ENCODE measurements at regions not wholly inside any gene's neighbourhood (a gene's known extent, or its start where the extent isn't known, plus 50 kb on each side); places are given as distances from the start of the nearest gene placed in this dataset.

DNA sequence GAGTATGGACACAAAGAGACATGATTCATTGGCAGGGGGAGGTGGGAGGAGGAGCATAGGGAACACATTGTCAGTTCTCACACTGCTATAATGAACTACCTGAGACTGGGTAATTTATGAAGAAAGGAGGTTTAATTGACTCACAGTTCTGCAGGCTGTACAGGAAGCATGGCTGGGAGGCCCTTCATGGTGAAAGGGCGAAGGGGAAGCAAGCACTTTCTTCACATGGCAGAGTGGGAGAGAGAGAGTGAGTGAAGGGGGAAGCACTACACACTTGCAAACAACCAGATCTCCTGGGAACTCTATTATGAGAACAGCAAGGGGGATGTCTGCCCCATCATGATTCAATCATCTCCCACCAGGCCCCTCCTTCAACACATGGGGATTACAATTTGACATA is 391.8 kb downstream of the BMP4 start:
- H3K36me3 ChIP-seq (ENCODE audit: control insufficient read depth, insufficient read depth, low read length): no peaks in the 10 kb centered on the region
- no peak overlapping the region for H3K9ac ChIP-seq
- H2AFZ ChIP-seq: no peak overlapping the region
- TF ChIP-seq, protein P1, sequence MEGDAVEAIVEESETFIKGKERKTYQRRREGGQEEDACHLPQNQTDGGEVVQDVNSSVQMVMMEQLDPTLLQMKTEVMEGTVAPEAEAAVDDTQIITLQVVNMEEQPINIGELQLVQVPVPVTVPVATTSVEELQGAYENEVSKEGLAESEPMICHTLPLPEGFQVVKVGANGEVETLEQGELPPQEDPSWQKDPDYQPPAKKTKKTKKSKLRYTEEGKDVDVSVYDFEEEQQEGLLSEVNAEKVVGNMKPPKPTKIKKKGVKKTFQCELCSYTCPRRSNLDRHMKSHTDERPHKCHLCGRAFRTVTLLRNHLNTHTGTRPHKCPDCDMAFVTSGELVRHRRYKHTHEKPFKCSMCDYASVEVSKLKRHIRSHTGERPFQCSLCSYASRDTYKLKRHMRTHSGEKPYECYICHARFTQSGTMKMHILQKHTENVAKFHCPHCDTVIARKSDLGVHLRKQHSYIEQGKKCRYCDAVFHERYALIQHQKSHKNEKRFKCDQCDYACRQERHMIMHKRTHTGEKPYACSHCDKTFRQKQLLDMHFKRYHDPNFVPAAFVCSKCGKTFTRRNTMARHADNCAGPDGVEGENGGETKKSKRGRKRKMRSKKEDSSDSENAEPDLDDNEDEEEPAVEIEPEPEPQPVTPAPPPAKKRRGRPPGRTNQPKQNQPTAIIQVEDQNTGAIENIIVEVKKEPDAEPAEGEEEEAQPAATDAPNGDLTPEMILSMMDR (IDR thresholded peaks at IDR 0.05): no peak
- H3K9me3 ChIP-seq (ENCODE audit: control insufficient read depth, low read length): no peaks in the 10 kb centered on the region
- H3K79me2 ChIP-seq: no peaks in the 10 kb centered on the region
- H3K27ac ChIP-seq: no peak overlapping the region
- H3K4me3 ChIP-seq (ENCODE audit: low read depth, low read length): no peak overlapping the region
- H3K4me2 ChIP-seq (ENCODE audit: low read length): no peak overlapping the region
- H3K4me1 ChIP-seq: no peaks in the 10 kb centered on the region
- H3K27me3 ChIP-seq (ENCODE audit: control insufficient read depth, insufficient read depth, low read length): no peaks in the 10 kb centered on the region

DNA sequence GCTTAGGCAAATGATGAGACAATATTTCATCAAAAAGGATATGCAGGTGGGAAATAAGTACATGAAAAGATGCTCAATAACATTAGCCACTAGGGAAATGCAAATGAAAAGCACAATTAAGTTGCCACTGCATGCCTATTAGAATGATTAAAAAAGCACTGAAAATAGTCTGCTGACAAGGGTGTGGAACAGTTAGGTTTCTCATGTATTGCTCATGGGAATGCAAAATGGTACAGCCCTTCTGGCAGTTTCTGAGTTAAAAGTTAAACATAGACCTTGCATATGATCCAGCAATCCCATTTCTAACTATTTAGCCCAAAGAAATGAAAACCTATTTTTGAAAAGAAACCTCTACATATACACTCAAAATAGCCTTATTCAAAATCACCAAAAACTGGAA is 393.0 kb downstream of the BMP4 start:
- Histone ChIP-seq H3K4me1 (no peaks in the 10 kb centered on the region), H3K4me2 (ENCODE audit: low read length) (no peak overlapping the region), H2AFZ (no peak overlapping the region), H3K79me2 (no peaks in the 10 kb centered on the region), H3K4me3 (ENCODE audit: low read depth, low read length) (no peak overlapping the region), H3K9ac (no peak overlapping the region), H3K27me3 (ENCODE audit: control insufficient read depth, insufficient read depth, low read length) (no peaks in the 10 kb centered on the region), H3K36me3 (ENCODE audit: control insufficient read depth, insufficient read depth, low read length) (no peaks in the 10 kb centered on the region), H3K9me3 (ENCODE audit: control insufficient read depth, low read length) (no peaks in the 10 kb centered on the region), H3K27ac (no peak overlapping the region)
- TF ChIP-seq, protein P1 (IDR thresholded peaks at IDR 0.05): no peak

DNA sequence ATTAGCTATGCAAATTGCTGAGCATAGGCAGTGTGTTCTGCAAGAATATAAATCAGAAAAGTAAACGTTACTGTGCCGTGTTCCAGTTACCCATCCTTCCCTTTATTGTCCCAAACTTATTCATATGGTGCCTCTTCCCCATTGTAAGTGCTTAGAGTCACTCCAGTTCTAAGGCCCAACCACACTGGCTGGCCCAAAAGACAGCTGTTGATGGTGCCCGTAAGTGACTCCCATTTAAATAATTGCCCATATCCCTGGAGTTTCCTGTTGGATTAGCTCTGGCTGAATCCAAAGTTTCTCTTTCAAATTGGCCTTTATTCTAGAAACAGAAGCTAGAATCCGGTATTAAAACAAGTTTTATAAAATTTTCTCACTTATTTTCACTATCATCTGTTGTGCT is 400.1 kb upstream of the DDHD1 start:
- Histone ChIP-seq H3K36me3 (ENCODE audit: control insufficient read depth, insufficient read depth, low read length) (no peaks in the 10 kb centered on the region), H3K9me3 (ENCODE audit: control insufficient read depth, low read length) (no peaks in the 10 kb centered on the region), H3K79me2 (no peaks in the 10 kb centered on the region), H2AFZ (no peak overlapping the region), H3K4me3 (ENCODE audit: low read depth, low read length) (no peak overlapping the region), H3K9ac (no peak overlapping the region), H3K27ac (no peak overlapping the region), H3K27me3 (ENCODE audit: control insufficient read depth, insufficient read depth, low read length) (no peaks in the 10 kb centered on the region), H3K4me1 (no peaks in the 10 kb centered on the region), H3K4me2 (ENCODE audit: low read length) (no peak overlapping the region)
- TF ChIP-seq, protein P1 (IDR thresholded peaks at IDR 0.05): no peak

DNA sequence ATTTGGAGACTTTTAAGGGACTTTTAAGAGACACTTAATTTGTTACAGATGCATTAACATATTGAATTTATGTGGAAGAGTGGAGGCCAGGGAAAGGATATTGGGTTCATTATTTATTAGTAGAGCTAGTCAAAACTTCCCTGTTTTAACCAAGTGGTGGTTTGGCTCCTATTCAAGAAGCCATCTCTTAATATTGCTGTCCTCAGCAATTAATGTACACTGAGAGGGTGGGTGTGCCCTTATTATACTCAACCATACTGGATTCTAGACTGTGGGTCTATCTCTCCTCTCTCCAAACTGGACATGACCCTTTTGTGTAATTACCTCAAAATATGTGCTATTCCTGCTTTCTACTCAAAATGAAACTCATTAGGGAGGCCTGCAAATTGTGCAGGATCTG is 398.7 kb upstream of the DDHD1 start:
- H3K27me3 ChIP-seq (ENCODE audit: control insufficient read depth, insufficient read depth, low read length): no peaks in the 10 kb centered on the region
- H3K9me3 ChIP-seq (ENCODE audit: control insufficient read depth, low read length): no peaks in the 10 kb centered on the region
- H3K79me2 ChIP-seq: no peaks in the 10 kb centered on the region
- TF ChIP-seq, protein P1 (IDR thresholded peaks at IDR 0.05): no peak
- H3K4me2 ChIP-seq (ENCODE audit: low read length): no peak overlapping the region
- no peak overlapping the region for H3K27ac ChIP-seq
- no peak overlapping the region for H2AFZ ChIP-seq
- no peak overlapping the region for H3K9ac ChIP-seq
- H3K4me1 ChIP-seq: no peaks in the 10 kb centered on the region
- no peaks in the 10 kb centered on the region for H3K36me3 ChIP-seq (ENCODE audit: control insufficient read depth, insufficient read depth, low read length)
- no peak overlapping the region for H3K4me3 ChIP-seq (ENCODE audit: low read depth, low read length)

DNA sequence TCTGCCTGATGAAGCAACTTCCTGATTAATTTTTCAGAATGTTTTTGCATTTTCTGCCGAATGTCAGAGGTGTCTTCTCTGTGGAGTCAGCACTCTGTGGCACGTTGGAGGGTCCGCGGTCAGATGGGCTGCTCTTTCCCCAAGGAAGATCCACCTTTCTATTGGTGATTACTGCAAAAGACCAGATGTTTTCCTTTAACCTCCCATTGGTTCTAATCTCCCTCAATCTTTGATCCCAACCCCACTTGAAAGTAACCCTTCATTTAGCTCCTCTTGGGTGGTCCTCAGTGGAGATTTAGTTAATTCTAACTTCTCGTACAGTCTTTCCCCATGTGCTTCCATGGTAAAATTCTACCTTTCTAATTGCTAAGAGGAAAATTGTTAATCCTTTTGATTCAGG is 397.7 kb upstream of the DDHD1 start:
- H3K79me2 ChIP-seq: no peaks in the 10 kb centered on the region
- H3K36me3 ChIP-seq (ENCODE audit: control insufficient read depth, insufficient read depth, low read length): no peaks in the 10 kb centered on the region
- H3K9me3 ChIP-seq (ENCODE audit: control insufficient read depth, low read length): no peaks in the 10 kb centered on the region
- no peak overlapping the region for H3K4me3 ChIP-seq (ENCODE audit: low read depth, low read length)
- TF ChIP-seq, protein P1 (IDR thresholded peaks at IDR 0.05): no peak
- H3K27ac ChIP-seq: no peak overlapping the region
- H3K4me1 ChIP-seq: no peaks in the 10 kb centered on the region
- H3K27me3 ChIP-seq (ENCODE audit: control insufficient read depth, insufficient read depth, low read length): no peaks in the 10 kb centered on the region
- no peak overlapping the region for H2AFZ ChIP-seq
- H3K9ac ChIP-seq: no peak overlapping the region
- H3K4me2 ChIP-seq (ENCODE audit: low read length): no peak overlapping the region
